ENCODE measurements at regions not wholly inside any gene's neighbourhood (a gene's known extent, or its start where the extent isn't known, plus 50 kb on each side); places are given as distances from the start of the nearest gene placed in this dataset.

GRCh38 chr4:95732061-95732460 lies 107.8 kb upstream of the PDHA2 start:
- Histone ChIP-seq H2BK15ac (replicated peaks; ENCODE audit: low read depth) (no peak overlapping the region), H3K56ac (ENCODE audit: low read length) (no peak overlapping the region), H3K4me1 (ENCODE audit: control insufficient read depth, low read depth, low read length) (no peaks in the 10 kb centered on the region), H3K4me2 (ENCODE audit: low read length) (no peak overlapping the region), H4K5ac (ENCODE audit: low read length) (no peak overlapping the region), H3K27me3 (ENCODE audit: insufficient read depth, low read length, poor library complexity) (no peaks in the 10 kb centered on the region), H3K23ac (ENCODE audit: low read length) (no peak overlapping the region), H3K9ac (ENCODE audit: low read length) (no peak overlapping the region), H4K8ac (ENCODE audit: low read depth, low read length) (no peak overlapping the region), H3K36me3 (ENCODE audit: control insufficient read depth, insufficient read depth, low read length) (no peaks in the 10 kb centered on the region), H2BK120ac (ENCODE audit: low read depth, low read length) (no peak overlapping the region), H3K79me2 (ENCODE audit: control insufficient read depth, insufficient read depth, low read length) (no peaks in the 10 kb centered on the region), H3K4me3 (ENCODE audit: low read length) (no peak overlapping the region), H3K79me1 (ENCODE audit: low read length) (no peaks in the 10 kb centered on the region), H2BK5ac (ENCODE audit: low read length) (no peak overlapping the region), H3K27ac (ENCODE audit: low read depth, low read length) (no peak overlapping the region), H3K18ac (ENCODE audit: low read length) (no peak overlapping the region), H3K4ac (ENCODE audit: low read depth, low read length) (no peak overlapping the region), H2AK5ac (ENCODE audit: low read length) (no peak overlapping the region)
- DNase-seq: no peak

GRCh38 chr4:95729596-95729995 lies 110.3 kb upstream of the PDHA2 start:
- H3K4ac ChIP-seq (ENCODE audit: low read depth, low read length): no peak overlapping the region
- no peak overlapping the region for H3K18ac ChIP-seq (ENCODE audit: low read length)
- H3K27ac ChIP-seq (ENCODE audit: low read depth, low read length): no peak overlapping the region
- no peaks in the 10 kb centered on the region for H3K4me1 ChIP-seq (ENCODE audit: control insufficient read depth, low read depth, low read length)
- no CpG with 5 or more reads among the region's 9 CpGs for WGBS (ENCODE audit: extremely low coverage, insufficient coverage, low lambda C conversion rate)
- H2BK15ac ChIP-seq (replicated peaks; ENCODE audit: low read depth): no peak overlapping the region
- H4K8ac ChIP-seq (ENCODE audit: low read depth, low read length): no peak overlapping the region
- H3K23ac ChIP-seq (ENCODE audit: low read length): no peak overlapping the region
- no peak overlapping the region for H2BK120ac ChIP-seq (ENCODE audit: low read depth, low read length)
- H4K5ac ChIP-seq (ENCODE audit: low read length): no peak overlapping the region
- H2BK5ac ChIP-seq (ENCODE audit: low read length): no peak overlapping the region
- no peaks in the 10 kb centered on the region for H3K79me1 ChIP-seq (ENCODE audit: low read length)
- no peaks in the 10 kb centered on the region for H3K79me2 ChIP-seq (ENCODE audit: control insufficient read depth, insufficient read depth, low read length)
- H3K36me3 ChIP-seq (ENCODE audit: control insufficient read depth, insufficient read depth, low read length): no peaks in the 10 kb centered on the region
- H3K27me3 ChIP-seq (ENCODE audit: insufficient read depth, low read length, poor library complexity): no peaks in the 10 kb centered on the region
- H3K9ac ChIP-seq (ENCODE audit: low read length): no peak overlapping the region
- DNase-seq: peak; percentile 41
- no peak overlapping the region for H2AK5ac ChIP-seq (ENCODE audit: low read length)
- H3K4me2 ChIP-seq (ENCODE audit: low read length): no peak overlapping the region
- H3K56ac ChIP-seq (ENCODE audit: low read length): no peak overlapping the region
- H3K4me3 ChIP-seq (ENCODE audit: low read length): no peak overlapping the region

GRCh38 chr4:95728145-95728544 lies 111.7 kb upstream of the PDHA2 start:
- no peak for DNase-seq
- H3K56ac ChIP-seq (ENCODE audit: low read length): no peak overlapping the region
- H3K9ac ChIP-seq (ENCODE audit: low read length): no peak overlapping the region
- H4K5ac ChIP-seq (ENCODE audit: low read length): no peak overlapping the region
- H4K8ac ChIP-seq (ENCODE audit: low read depth, low read length): no peak overlapping the region
- H3K79me1 ChIP-seq (ENCODE audit: low read length): no peaks in the 10 kb centered on the region
- H3K36me3 ChIP-seq (ENCODE audit: control insufficient read depth, insufficient read depth, low read length): no peaks in the 10 kb centered on the region
- no peak overlapping the region for H3K18ac ChIP-seq (ENCODE audit: low read length)
- no peak overlapping the region for H3K23ac ChIP-seq (ENCODE audit: low read length)
- H3K4me3 ChIP-seq (ENCODE audit: low read length): no peak overlapping the region
- H2BK15ac ChIP-seq (replicated peaks; ENCODE audit: low read depth): no peak overlapping the region
- no peak overlapping the region for H2AK5ac ChIP-seq (ENCODE audit: low read length)
- H2BK120ac ChIP-seq (ENCODE audit: low read depth, low read length): no peak overlapping the region
- H2BK5ac ChIP-seq (ENCODE audit: low read length): no peak overlapping the region
- H3K4me1 ChIP-seq (ENCODE audit: control insufficient read depth, low read depth, low read length): no peaks in the 10 kb centered on the region
- H3K27me3 ChIP-seq (ENCODE audit: insufficient read depth, low read length, poor library complexity): no peaks in the 10 kb centered on the region
- no peak overlapping the region for H3K27ac ChIP-seq (ENCODE audit: low read depth, low read length)
- H3K4ac ChIP-seq (ENCODE audit: low read depth, low read length): no peak overlapping the region
- no CpG with 5 or more reads among the region's 3 CpGs for WGBS (ENCODE audit: extremely low coverage, insufficient coverage, low lambda C conversion rate)
- H3K4me2 ChIP-seq (ENCODE audit: low read length): no peak overlapping the region
- no peaks in the 10 kb centered on the region for H3K79me2 ChIP-seq (ENCODE audit: control insufficient read depth, insufficient read depth, low read length)

GRCh38 chr4:95715830-95716229 lies 124.1 kb upstream of the PDHA2 start:
- Histone ChIP-seq H3K4me1 (ENCODE audit: control insufficient read depth, low read depth, low read length) (no peaks in the 10 kb centered on the region), H2BK5ac (ENCODE audit: low read length) (no peak overlapping the region), H2BK120ac (ENCODE audit: low read depth, low read length) (no peak overlapping the region), H2BK15ac (replicated peaks; ENCODE audit: low read depth) (no peak overlapping the region), H3K36me3 (ENCODE audit: control insufficient read depth, insufficient read depth, low read length) (no peaks in the 10 kb centered on the region), H4K8ac (ENCODE audit: low read depth, low read length) (no peak overlapping the region), H3K18ac (ENCODE audit: low read length) (no peak overlapping the region), H3K79me2 (ENCODE audit: control insufficient read depth, insufficient read depth, low read length) (no peaks in the 10 kb centered on the region), H3K4me3 (ENCODE audit: low read length) (no peak overlapping the region), H3K79me1 (ENCODE audit: low read length) (no peaks in the 10 kb centered on the region), H3K9ac (ENCODE audit: low read length) (no peak overlapping the region), H3K23ac (ENCODE audit: low read length) (no peak overlapping the region), H3K4me2 (ENCODE audit: low read length) (no peak overlapping the region), H3K4ac (ENCODE audit: low read depth, low read length) (no peak overlapping the region), H2AK5ac (ENCODE audit: low read length) (no peak overlapping the region), H3K56ac (ENCODE audit: low read length) (no peak overlapping the region), H3K27me3 (ENCODE audit: insufficient read depth, low read length, poor library complexity) (no peaks in the 10 kb centered on the region), H4K5ac (ENCODE audit: low read length) (no peak overlapping the region), H3K27ac (ENCODE audit: low read depth, low read length) (no peak overlapping the region)
- DNase-seq: peak; percentile 1
- WGBS (ENCODE audit: extremely low coverage, insufficient coverage, low lambda C conversion rate): no CpG with 5 or more reads among the region's 2 CpGs

GRCh38 chr4:95714571-95714970 lies 125.3 kb upstream of the PDHA2 start:
- no CpG with 5 or more reads among the region's 1 CpG for WGBS (ENCODE audit: extremely low coverage, insufficient coverage, low lambda C conversion rate)
- Histone ChIP-seq H3K4me2 (ENCODE audit: low read length) (no peak overlapping the region), H2AK5ac (ENCODE audit: low read length) (no peak overlapping the region)

GRCh38 chr4:95705323-95705722 lies 134.6 kb upstream of the PDHA2 start:
- DNase-seq: no peak
- Histone ChIP-seq H2AK5ac (ENCODE audit: low read length) (no peak overlapping the region), H3K56ac (ENCODE audit: low read length) (no peak overlapping the region), H3K79me1 (ENCODE audit: low read length) (no peaks in the 10 kb centered on the region), H3K27me3 (ENCODE audit: insufficient read depth, low read length, poor library complexity) (no peaks in the 10 kb centered on the region), H4K5ac (ENCODE audit: low read length) (no peak overlapping the region), H3K4ac (ENCODE audit: low read depth, low read length) (no peak overlapping the region), H3K4me2 (ENCODE audit: low read length) (no peak overlapping the region), H3K23ac (ENCODE audit: low read length) (no peak overlapping the region), H3K36me3 (ENCODE audit: control insufficient read depth, insufficient read depth, low read length) (no peaks in the 10 kb centered on the region), H3K4me1 (ENCODE audit: control insufficient read depth, low read depth, low read length) (no peaks in the 10 kb centered on the region), H2BK15ac (replicated peaks; ENCODE audit: low read depth) (no peak overlapping the region), H3K9ac (ENCODE audit: low read length) (no peak overlapping the region), H2BK5ac (ENCODE audit: low read length) (no peak overlapping the region), H3K79me2 (ENCODE audit: control insufficient read depth, insufficient read depth, low read length) (no peaks in the 10 kb centered on the region), H4K8ac (ENCODE audit: low read depth, low read length) (no peak overlapping the region), H3K4me3 (ENCODE audit: low read length) (no peak overlapping the region), H3K27ac (ENCODE audit: low read depth, low read length) (no peak overlapping the region), H2BK120ac (ENCODE audit: low read depth, low read length) (no peak overlapping the region), H3K18ac (ENCODE audit: low read length) (no peak overlapping the region)

More at GRCh38 chr4:95714571-95714970, 125.3 kb upstream of the PDHA2 start:
- no peak overlapping the region for H3K27ac ChIP-seq (ENCODE audit: low read depth, low read length)
- no peak overlapping the region for H4K8ac ChIP-seq (ENCODE audit: low read depth, low read length)
- no peak for DNase-seq
- H3K4ac ChIP-seq (ENCODE audit: low read depth, low read length): no peak overlapping the region
- no peak overlapping the region for H4K5ac ChIP-seq (ENCODE audit: low read length)
- H3K27me3 ChIP-seq (ENCODE audit: insufficient read depth, low read length, poor library complexity): no peaks in the 10 kb centered on the region
- no peak overlapping the region for H3K9ac ChIP-seq (ENCODE audit: low read length)
- H3K4me1 ChIP-seq (ENCODE audit: control insufficient read depth, low read depth, low read length): no peaks in the 10 kb centered on the region
- no peak overlapping the region for H3K4me3 ChIP-seq (ENCODE audit: low read length)
- H2BK15ac ChIP-seq (replicated peaks; ENCODE audit: low read depth): no peak overlapping the region
- no peak overlapping the region for H3K18ac ChIP-seq (ENCODE audit: low read length)
- no peaks in the 10 kb centered on the region for H3K36me3 ChIP-seq (ENCODE audit: control insufficient read depth, insufficient read depth, low read length)
- H3K56ac ChIP-seq (ENCODE audit: low read length): no peak overlapping the region
- H2BK5ac ChIP-seq (ENCODE audit: low read length): no peak overlapping the region
- no peaks in the 10 kb centered on the region for H3K79me2 ChIP-seq (ENCODE audit: control insufficient read depth, insufficient read depth, low read length)
- no peak overlapping the region for H3K23ac ChIP-seq (ENCODE audit: low read length)
- no peak overlapping the region for H2BK120ac ChIP-seq (ENCODE audit: low read depth, low read length)
- no peaks in the 10 kb centered on the region for H3K79me1 ChIP-seq (ENCODE audit: low read length)

Measured in mesendoderm (in vitro differentiated cells).